ENCODE measurements at regions not wholly inside any gene's neighbourhood (a gene's known extent, or its start where the extent isn't known, plus 50 kb on each side); places are given as distances from the start of the nearest gene placed in this dataset.
"Not testable (repeated sequence)": the region's sequence is repeated elsewhere in the genome, so short reads cannot be mapped to it uniquely, and the experiment has no call there.

DNA sequence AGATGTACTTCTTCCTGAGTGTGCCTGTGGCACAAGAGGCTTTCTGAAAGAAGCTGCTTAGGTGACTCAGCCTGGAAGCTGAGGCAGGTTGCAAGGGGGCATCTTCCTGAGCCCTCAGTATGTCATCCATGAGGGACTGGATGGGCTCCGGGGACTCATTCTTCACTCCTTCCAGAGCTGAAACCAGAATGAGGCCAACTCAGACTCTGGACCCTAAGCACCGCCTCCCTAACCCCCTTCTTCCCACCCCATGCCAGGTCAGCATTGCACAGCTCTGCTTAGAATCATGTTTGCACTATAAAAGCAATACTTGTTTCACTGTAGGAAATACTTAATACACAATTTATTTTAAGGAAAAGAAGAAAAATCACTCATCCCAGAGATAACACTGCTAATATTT is 138.3 kb downstream of the KLRB1 start:
- TF ChIP-seq EZH2 (IDR thresholded peaks at IDR 0.05; ENCODE audit: borderline replicate concordance); CTCF (IDR thresholded peaks at IDR 0.05; ENCODE audit: poor library complexity): not testable (repeated sequence)
